IMR-90 (cell line): ENCODE measurements at regions not wholly inside any gene's neighbourhood (a gene's known extent, or its start where the extent isn't known, plus 50 kb on each side); places are given as distances from the start of the nearest gene placed in this dataset.

Experiments used
- ATAC-seq: fragments of 200-7000 bp; cut with Tn5 transposase; 2 replicates; pipeline ENCODE4 v1.9.1; 2020; ENCODE audit warnings: low read depth, mild to moderate bottlenecking, moderate library complexity
- BruUV-seq: library from RNA; stranded (reverse); fragments of 400-500 nt; replicated peaks from 2 replicates; lab custom pipeline; 2021; lab: Mats Ljungman, UMichigan
- CTCF ChIA-PET: fragments of 300-600 bp; formaldehyde crosslinking; extraction: SDS; loops from one replicate; lab custom pipeline; 2021; ENCODE audit warnings: antibody characterized with exemption; lab: Yijun Ruan, JAX
- POLR2A ChIA-PET: fragments of 300-600 bp; sonication (Branson Sonifier 250); formaldehyde crosslinking; loops from one replicate; lab custom pipeline; 2022; ENCODE audit warnings: antibody characterized with exemption; ENCODE audit not compliant: unreplicated experiment; lab: Charles Lee
- DNase-seq: peaks from one replicate; pipeline ENCODE4 v3.0.0; 2013
- H2AFZ ChIP-seq: replicated peaks from 2 replicates; pipeline ENCODE3; 2013; ENCODE audit warnings: low read length, mild to moderate bottlenecking; ENCODE audit not compliant: poor library complexity
- H2AK5ac ChIP-seq: 2 replicates; pipeline ENCODE4 v1.6.1; 2013; ENCODE audit warnings: low read depth, low read length, inconsistent platforms
- H2AK9ac ChIP-seq: replicated peaks from 2 replicates; pipeline ENCODE3; 2013; ENCODE audit warnings: mild to moderate bottlenecking, low read depth, low read length, moderate library complexity; ENCODE audit not compliant: poor library complexity
- H2BK120ac ChIP-seq: 2 replicates; pipeline ENCODE4 v1.6.1; 2013; ENCODE audit warnings: low read depth, low read length, inconsistent platforms
- H2BK15ac ChIP-seq: 3 replicates; pipeline ENCODE4 v1.6.1; 2013; ENCODE audit warnings: low read depth, low read length, inconsistent platforms
- H2BK20ac ChIP-seq: 2 replicates; pipeline ENCODE4 v1.6.1; 2013; ENCODE audit warnings: low read depth, mild to moderate bottlenecking, inconsistent platforms, low read length, moderate library complexity
- H2BK5ac ChIP-seq: 2 replicates; pipeline ENCODE4 v1.6.1; 2013; ENCODE audit warnings: mild to moderate bottlenecking, low read depth, low read length, inconsistent platforms; ENCODE audit not compliant: poor library complexity, severe bottlenecking
- H3K14ac ChIP-seq: replicated peaks from 2 replicates; pipeline ENCODE4 v1.6.1; 2013; ENCODE audit warnings: low read depth, low read length, inconsistent platforms
- H3K18ac ChIP-seq: 2 replicates; pipeline ENCODE4 v1.6.1; 2013; ENCODE audit warnings: low read depth, low read length, control low read depth
- H3K23ac ChIP-seq: 2 replicates; pipeline ENCODE4 v1.6.1; 2013; ENCODE audit warnings: low read depth, low read length, inconsistent platforms
- H3K27ac ChIP-seq: 2 replicates; pipeline ENCODE4 v1.5.1; 2013; ENCODE audit warnings: mild to moderate bottlenecking, control low read depth, low read length; ENCODE audit not compliant: insufficient read depth
- H3K27me3 ChIP-seq: 2 replicates; pipeline ENCODE4 v1.6.1; 2013; ENCODE audit warnings: low read length; ENCODE audit not compliant: control insufficient read depth, insufficient read depth
- H3K36me3 ChIP-seq: 2 replicates; pipeline ENCODE4 v1.6.1; 2013; ENCODE audit warnings: low read length, mixed read lengths; ENCODE audit not compliant: control insufficient read depth, insufficient read depth
- H3K4ac ChIP-seq: 2 replicates; pipeline ENCODE4 v1.6.1; 2013; ENCODE audit warnings: low read depth, low read length, inconsistent platforms
- H3K4me1 ChIP-seq: 2 replicates; pipeline ENCODE4 v1.6.1; 2013; ENCODE audit warnings: low read length, mixed read lengths; ENCODE audit not compliant: control insufficient read depth, insufficient read depth
- H3K4me2 ChIP-seq: 2 replicates; pipeline ENCODE4 v1.6.1; 2013; ENCODE audit warnings: low read depth, mild to moderate bottlenecking, control low read depth, low read length, moderate library complexity
- H3K4me3 ChIP-seq: 2 replicates; pipeline ENCODE4 v1.5.1; 2013; ENCODE audit warnings: low read depth, mild to moderate bottlenecking, control low read depth, low read length, moderate library complexity; ENCODE audit not compliant: insufficient read depth
- H3K56ac ChIP-seq: 2 replicates; pipeline ENCODE4 v1.6.1; 2013; ENCODE audit warnings: low read length, inconsistent platforms; ENCODE audit not compliant: insufficient read depth; ENCODE audit errors: extremely low read depth
- H3K79me1 ChIP-seq, 2 experiments: 2 replicates each; pipeline ENCODE4 v1.6.1; 2013; ENCODE audit warnings: low read length in 2 of 2, inconsistent platforms in 1 of 2, low read depth in 1 of 2
- H3K9ac ChIP-seq: 2 replicates; pipeline ENCODE4 v1.6.1; 2013; ENCODE audit warnings: low read depth, low read length, control low read depth
- H3K9me1 ChIP-seq: 2 replicates; pipeline ENCODE4 v1.6.1; 2013; ENCODE audit warnings: low read length, inconsistent platforms; ENCODE audit not compliant: insufficient read depth
- H3K9me3 ChIP-seq: 2 replicates; pipeline ENCODE4 v1.6.1; 2013; ENCODE audit warnings: low read length; ENCODE audit not compliant: control insufficient read depth, insufficient read depth
- H4K20me1 ChIP-seq: 2 replicates; pipeline ENCODE4 v1.6.1; 2013; ENCODE audit warnings: low read length, inconsistent platforms; ENCODE audit not compliant: insufficient read depth
- H4K5ac ChIP-seq: 2 replicates; pipeline ENCODE4 v1.6.1; 2013; ENCODE audit warnings: mild to moderate bottlenecking, low read depth, low read length, control low read depth
- H4K8ac ChIP-seq, 2 experiments: 2 replicates each; pipeline ENCODE4 v1.6.1; 2013; ENCODE audit warnings: low read depth in 2 of 2, low read length in 2 of 2, control low read depth in 1 of 2, inconsistent platforms in 1 of 2
- H4K91ac ChIP-seq: 2 replicates; pipeline ENCODE4 v1.6.1; 2013; ENCODE audit warnings: low read depth, low read length, inconsistent platforms; ENCODE audit not compliant: insufficient read depth
- CHD1 ChIP-seq: IDR thresholded peaks from 2 replicates; pipeline ENCODE4 v1.6.1; 2012; ENCODE audit warnings: low read depth, low read length, improper control_type of control experiment
- MAZ ChIP-seq: IDR thresholded peaks from 2 replicates; pipeline ENCODE4 v1.6.1; 2012; ENCODE audit warnings: low read depth, mild to moderate bottlenecking, low read length, improper control_type of control experiment, moderate library complexity, borderline replicate concordance
- NFE2L2 ChIP-seq: fragments of 150-350 bp; IDR thresholded peaks from 2 replicates; pipeline ENCODE4 v1.6.1; 2016; ENCODE audit warnings: low read depth, mild to moderate bottlenecking, low read length
- SMC3 ChIP-seq: fragments of 150-350 bp; IDR thresholded peaks from 2 replicates; pipeline ENCODE4 v1.6.1; 2016; ENCODE audit warnings: low read depth, mild to moderate bottlenecking, antibody characterized with exemption, low read length, moderate library complexity
- WGBS, 2 experiments: methylation state at CpG; one replicate each; pipeline versions ENCODE4 v1.1.5 to v1.1.7; 2013; ENCODE audit warnings: missing lambda C conversion rate in 2 of 2; ENCODE audit not compliant: insufficient read length in 1 of 2; ENCODE audit errors: extremely low coverage in 2 of 2; 5-methylcytosine and 5-hydroxymethylcytosine counted together
- dilution Hi-C: fragments of 300-500 bp; cut with HindIII; formaldehyde crosslinking; loops from one replicate; pipeline ENCODE4 v1.14.3; 2018; ENCODE audit warnings: low sequenced_read_pairs; ENCODE audit not compliant: unreplicated experiment
- in situ Hi-C: fragments of 300-500 bp; cut with MboI; formaldehyde crosslinking; loops from 3 replicates; pipeline ENCODE4 v1.14.3; 2019; ENCODE audit warnings: low sequenced_read_pairs, inconsistent platforms, mixed read lengths
- intact Hi-C: fragments of 100-400 bp; cut with micrococcal nuclease; formaldehyde crosslinking; loops from 2 replicates; pipeline ENCODE4 v1.10.0; 2022

- Histone ChIP-seq H3K79me1 (no peaks in the 10 kb centered on the region), H2BK120ac (no peak overlapping the region), H2BK20ac (no peak overlapping the region), H3K4me3 (no peak overlapping the region), H2AK5ac (no peak overlapping the region), H3K23ac (no peak overlapping the region), H4K5ac (no peak overlapping the region), H4K8ac (no peak overlapping the region), H3K4me1 (no peaks in the 10 kb centered on the region), H3K9ac (no peak overlapping the region), H3K4me2 (no peak overlapping the region), H2AK9ac (no peak overlapping the region), H3K14ac (no peak overlapping the region), H2AFZ (no peak overlapping the region), H4K91ac (no peak overlapping the region), H3K4ac (no peak overlapping the region), H3K27ac (no peak overlapping the region), H4K20me1 (no peaks in the 10 kb centered on the region), H3K56ac (no peak overlapping the region), H2BK5ac (no peak overlapping the region), H2BK15ac (no peak overlapping the region), H3K9me1 (no peaks in the 10 kb centered on the region), H3K9me3 (peaks cover 33% of the 10 kb centered on the region), H3K27me3 (no peaks in the 10 kb centered on the region), H3K36me3 (no peaks in the 10 kb centered on the region), H3K18ac (no peak overlapping the region)
- no TSS peak for BruUV-seq
- dilution Hi-C loops: no loop called here
- ATAC-seq: no peak
- WGBS, 2 experiments: no CpG with 5 or more reads among the region's 2 CpGs
- CTCF ChIA-PET: no interaction called here
- TF ChIP-seq SMC3: no peak
- no peak for TF ChIP-seq MAZ
- no peak for TF ChIP-seq CHD1
- no peak for TF ChIP-seq NFE2L2
- no peak for DNase-seq
- intact Hi-C loops: no loop called here
- in situ Hi-C loops: no loop called here
- POLR2A ChIA-PET: no interaction called here
Observed at GRCh38 chr18:78196280-78196679, 783.3 kb upstream of the SALL3 start.
